HG02970 (cell line): ENCODE measurements at regions not wholly inside any gene's neighbourhood (a gene's known extent, or its start where the extent isn't known, plus 50 kb on each side); places are given as distances from the start of the nearest gene placed in this dataset.
"Not testable (repeated sequence)": the region's sequence is repeated elsewhere in the genome, so short reads cannot be mapped to it uniquely, and the experiment has no call there.

ENCODE experiments used
- ATAC-seq: cut with Tn5 transposase; IDR thresholded peaks from one replicate; pipeline ENCODE4 v1.9.1; 2021; ENCODE audit warnings: mild to moderate bottlenecking, moderate library complexity, moderate number of reproducible peaks; ENCODE audit not compliant: unreplicated experiment, low FRiP score

- ATAC-seq, result no peak
Measured at GRCh38 chr7:35968140-35968940, 167.5 kb downstream of the SEPTIN7 start.

DNA sequence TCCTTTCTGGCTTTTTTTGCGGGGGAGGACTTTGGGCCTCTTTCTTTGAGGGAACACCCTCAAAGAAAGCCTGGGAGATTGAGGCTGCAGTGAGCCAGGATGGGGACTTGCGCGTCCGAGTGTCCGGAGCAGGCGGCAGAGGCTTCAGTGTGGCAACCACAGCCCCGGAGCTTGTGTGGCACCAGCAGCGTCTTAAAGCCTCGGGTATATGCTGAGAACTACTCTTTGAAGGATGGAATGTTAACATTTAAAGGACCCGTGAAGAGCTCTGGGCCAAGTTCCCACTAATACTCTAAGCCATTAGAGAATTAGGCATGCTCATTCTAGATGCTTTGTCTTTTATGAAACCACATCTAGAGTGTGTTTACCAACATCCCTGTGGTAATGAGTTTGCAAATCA, 168.2 kb downstream of the SEPTIN7 start:
- ATAC-seq, result no peak

DNA sequence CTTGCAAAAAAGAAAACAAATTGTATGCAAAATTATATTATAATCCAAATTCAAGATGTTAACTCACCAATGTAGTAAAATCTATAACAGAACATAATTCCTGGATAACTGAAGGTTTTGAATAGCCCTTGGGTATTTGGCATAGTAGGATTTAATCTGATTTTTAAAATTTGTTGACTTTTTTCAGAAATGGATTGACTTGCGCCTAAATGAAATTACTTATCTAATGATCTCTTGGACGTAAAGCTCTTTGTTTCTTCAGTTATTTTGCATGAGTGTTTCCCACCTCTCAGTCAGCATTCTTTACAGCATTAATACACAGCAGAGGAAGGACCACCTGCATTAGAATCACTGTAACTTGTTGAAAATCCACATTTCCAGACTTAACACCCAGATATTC, 169.6 kb downstream of the SEPTIN7 start:
- ATAC-seq, result no peak

GRCh38 chr7:35971133-35971891, 170.5 kb downstream of the SEPTIN7 start:
- no peak for ATAC-seq

DNA sequence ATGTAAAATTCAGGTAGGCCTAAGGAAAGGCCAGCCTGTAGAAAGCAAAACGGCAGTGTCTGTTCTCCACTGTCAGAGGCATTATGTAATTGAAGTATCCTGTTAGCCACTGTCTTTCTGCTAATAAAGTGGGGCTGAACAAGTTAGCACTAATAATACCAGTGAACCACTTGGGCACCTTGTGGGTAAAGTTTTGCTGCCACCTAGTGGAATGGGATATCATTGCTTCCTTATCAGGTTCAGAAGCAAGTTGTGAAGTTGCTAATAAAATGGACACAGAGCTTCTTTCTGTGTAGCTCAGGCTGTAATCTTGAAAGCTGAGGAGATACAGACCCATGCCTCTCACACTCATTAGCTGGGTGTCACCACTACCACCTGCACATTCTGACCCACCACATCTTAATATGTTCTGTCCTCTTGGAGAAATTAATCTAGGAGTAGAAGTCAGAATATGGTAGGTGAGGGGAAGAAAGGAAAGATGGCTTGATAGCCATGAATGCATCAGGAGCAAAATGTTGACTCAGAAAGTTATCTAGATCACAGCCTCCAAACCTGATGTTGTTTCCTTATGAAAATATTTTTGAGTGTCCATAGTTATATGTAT, 175.1 kb downstream of the SEPTIN7 start:
- ATAC-seq, result no peak

- ATAC-seq, result not testable (repeated sequence)
Measured at GRCh38 chr7:35978816-35979640, 174.0 kb upstream of the EEPD1 start.

- ATAC-seq, result no peak
Measured at GRCh38 chr7:35982600-35982999, 170.5 kb upstream of the EEPD1 start.

- ATAC-seq, result no peak
Measured at GRCh38 chr7:35983626-35984025, 169.4 kb upstream of the EEPD1 start.

GRCh38 chr7:35985126-35985754, 167.8 kb upstream of the EEPD1 start:
- no peak for ATAC-seq

DNA sequence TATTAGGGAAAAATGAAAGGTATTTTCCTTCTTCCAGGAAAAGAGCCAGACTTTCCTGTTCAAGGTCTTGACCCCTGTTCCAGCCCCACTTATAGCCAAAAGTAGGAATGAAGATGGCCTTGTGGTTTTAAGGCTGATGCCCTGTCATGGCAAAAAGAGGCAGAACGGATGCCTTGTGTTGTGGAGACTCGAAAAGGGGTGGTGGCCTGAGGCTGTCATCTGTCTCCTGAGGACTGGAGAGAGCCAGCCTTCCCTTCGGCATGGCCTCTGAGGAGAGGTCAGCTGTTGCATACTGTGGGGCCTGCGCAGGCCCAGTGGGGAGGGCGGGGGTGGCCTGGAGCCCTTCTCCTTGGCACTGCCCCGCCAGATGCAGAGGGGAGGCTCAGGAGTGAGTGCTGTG, 166.0 kb upstream of the EEPD1 start:
- no peak for ATAC-seq

GRCh38 chr7:35988105-35988504, 164.9 kb upstream of the EEPD1 start:
- ATAC-seq, result no peak

DNA sequence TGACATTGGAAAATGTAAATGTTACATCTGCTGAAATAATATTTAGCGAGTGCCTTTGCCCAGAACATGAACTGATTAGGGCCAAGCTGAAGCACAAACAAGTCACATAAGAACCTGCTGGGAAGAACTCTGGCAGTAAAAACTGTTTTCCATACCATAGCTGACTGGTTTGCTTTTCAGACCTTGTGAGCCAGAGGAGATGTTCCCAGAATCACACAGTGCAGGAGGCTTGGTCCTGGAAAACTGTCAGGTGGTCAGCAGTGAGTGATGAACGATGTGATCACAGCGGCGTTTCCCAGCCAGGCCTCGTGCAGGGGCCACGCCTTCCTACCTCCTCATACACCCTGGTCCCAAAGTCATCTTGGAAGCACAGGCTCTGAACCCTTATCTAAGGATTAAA, 164.2 kb upstream of the EEPD1 start:
- no peak for ATAC-seq

DNA sequence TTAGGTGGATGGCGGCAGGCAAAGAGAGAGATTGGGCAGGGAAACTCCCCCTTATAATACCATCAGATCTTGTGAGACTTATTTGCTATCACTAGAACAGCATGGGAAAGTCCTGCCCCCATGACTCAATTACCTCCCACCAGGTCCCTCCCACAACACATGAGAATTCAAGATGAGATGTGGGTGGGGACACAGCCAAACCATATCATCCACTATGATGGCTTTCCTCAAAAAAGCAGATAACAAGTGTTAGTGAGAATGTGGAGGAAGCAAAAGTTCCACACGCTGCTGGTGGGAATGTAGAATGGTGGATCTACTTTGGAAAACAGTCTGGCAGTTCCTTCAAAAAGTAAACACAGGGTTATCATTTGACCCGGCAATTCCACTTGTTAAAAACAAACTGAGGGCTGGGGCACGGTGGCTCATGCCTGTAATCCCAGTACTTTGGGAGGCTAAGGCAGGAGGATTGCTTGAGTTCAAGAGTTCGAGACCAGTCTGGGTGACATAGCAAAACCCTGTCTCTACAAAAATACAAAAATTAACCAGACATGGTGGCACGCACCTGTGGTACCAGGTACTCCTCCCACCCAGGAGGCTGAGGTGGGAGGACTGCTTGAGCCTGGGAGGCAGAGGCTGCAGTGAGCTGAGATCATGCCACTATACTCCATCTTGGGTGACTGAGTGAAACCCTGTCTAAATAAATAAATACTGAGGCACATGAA, 161.4 kb upstream of the EEPD1 start:
- ATAC-seq, result no peak

- ATAC-seq, result no peak
Measured at GRCh38 chr7:35992436-35992835, 160.6 kb upstream of the EEPD1 start.

DNA sequence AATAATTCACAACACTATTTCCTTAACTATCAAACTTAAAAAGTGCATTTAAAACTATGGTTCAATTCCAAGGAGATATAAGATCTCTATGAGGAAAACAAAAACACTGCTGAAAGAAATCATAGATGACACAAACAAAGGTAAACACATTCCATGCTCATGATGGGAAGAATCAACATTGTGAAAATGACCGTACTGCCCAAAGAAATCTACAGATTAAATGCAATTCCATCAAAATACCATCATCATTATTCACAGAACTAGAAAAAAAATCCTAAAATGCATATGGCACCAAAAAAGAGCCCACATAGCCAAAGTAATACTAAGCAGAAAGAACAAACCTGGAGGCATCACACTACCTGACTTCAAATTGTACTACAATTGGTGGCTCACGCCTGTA, 159.9 kb upstream of the EEPD1 start:
- no peak for ATAC-seq

DNA sequence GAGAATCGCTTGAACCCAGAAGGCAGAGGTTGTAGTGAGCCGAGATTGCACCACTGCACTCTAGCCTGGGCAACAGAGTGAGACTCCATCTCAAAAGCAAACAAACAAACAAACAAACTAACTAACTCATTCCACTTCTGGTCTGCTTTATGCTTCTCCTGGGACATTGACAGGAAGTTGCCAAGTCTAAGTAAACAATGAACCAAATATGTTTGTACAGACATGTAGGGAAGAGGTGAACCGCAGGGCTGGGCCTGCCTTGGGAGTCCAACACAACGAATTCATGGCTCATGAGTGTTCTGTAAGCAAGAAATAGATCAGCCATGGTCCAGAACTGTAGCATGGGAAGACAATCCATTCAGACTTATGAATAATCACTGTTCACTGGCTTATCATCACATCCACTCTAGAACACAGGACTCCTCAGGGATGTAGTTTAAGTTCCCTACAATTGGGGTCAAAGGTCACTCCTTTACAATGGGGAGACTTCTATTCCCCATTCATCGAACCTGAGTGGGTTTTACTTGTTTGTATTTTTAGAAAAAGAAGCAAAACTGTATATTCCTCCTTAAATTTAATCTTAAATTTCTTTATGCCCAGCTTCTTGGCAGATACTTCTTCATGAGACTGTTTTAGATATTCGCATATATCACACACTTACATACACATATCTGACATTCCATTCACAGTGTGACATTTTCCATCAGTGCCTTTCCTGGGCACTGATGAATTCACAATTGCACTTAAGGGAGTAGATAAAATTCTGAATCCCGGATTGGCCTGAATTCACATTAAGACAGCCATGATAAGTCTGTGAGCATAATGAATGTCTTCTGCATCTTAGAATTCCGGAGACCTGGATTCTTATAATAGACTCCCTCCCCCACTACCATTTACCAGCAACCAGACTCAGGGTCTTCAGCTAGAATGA, 159.1 kb upstream of the EEPD1 start:
- ATAC-seq, result no peak

GRCh38 chr7:35995334-35995733, 157.7 kb upstream of the EEPD1 start:
- no peak for ATAC-seq

- no peak for ATAC-seq
Measured at GRCh38 chr7:35998481-35998880, 154.6 kb upstream of the EEPD1 start.

DNA sequence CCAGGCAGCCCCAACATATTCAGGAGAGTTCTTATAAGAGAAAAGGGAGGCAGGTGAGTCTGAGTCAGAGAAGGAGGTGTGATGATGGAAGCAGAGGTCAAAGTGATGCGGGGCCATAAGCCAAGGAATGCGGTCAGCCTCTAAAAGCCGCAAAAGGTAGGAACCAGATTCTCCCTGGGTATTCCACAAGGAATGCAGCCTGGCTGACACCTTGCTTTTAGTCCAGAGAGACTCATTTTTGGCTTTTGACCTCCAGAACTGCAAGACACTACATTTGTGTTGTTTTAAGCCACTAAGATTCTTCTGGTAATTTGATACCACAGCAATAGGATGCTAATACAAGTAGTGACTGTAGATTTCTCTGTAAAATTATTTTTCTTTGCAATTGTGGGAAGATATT, 151.5 kb upstream of the EEPD1 start:
- ATAC-seq, result no peak
